AG04449 (cell line): ENCODE measurements at regions not wholly inside any gene's neighbourhood (a gene's known extent, or its start where the extent isn't known, plus 50 kb on each side); places are given as distances from the start of the nearest gene placed in this dataset.

ENCODE experiments used
- CTCF ChIA-PET: fragments of 350-600 bp; formaldehyde crosslinking; extraction: SDS; loops from one replicate; lab custom pipeline; 2021; ENCODE audit warnings: antibody characterized with exemption; lab: Yijun Ruan, JAX
- POLR2A ChIA-PET: fragments of 400-600, 350-600 bp; formaldehyde crosslinking; extraction: SDS; loops from one replicate; lab custom pipeline; 2020; ENCODE audit warnings: antibody characterized with exemption, inconsistent platforms; lab: Yijun Ruan, JAX
- DNase-seq: peaks from one replicate; pipeline ENCODE4 v3.0.0-alpha.2; 2010; ENCODE audit warnings: low read depth, low spot score
- H3K4me3 ChIP-seq: 2 replicates; pipeline ENCODE4 v1.5.1; 2011; ENCODE audit warnings: low read depth, mild to moderate bottlenecking, control low read depth, low read length
- TF ChIP-seq, protein P1 (sequence below): IDR thresholded peaks from one replicate; pipeline ENCODE4 v1.5.1; 2011; ENCODE audit warnings: mild to moderate bottlenecking, moderate library complexity, low read length, control low read depth, inconsistent platforms; ENCODE audit not compliant: insufficient read depth; ENCODE audit errors: missing control alignments

DNA sequence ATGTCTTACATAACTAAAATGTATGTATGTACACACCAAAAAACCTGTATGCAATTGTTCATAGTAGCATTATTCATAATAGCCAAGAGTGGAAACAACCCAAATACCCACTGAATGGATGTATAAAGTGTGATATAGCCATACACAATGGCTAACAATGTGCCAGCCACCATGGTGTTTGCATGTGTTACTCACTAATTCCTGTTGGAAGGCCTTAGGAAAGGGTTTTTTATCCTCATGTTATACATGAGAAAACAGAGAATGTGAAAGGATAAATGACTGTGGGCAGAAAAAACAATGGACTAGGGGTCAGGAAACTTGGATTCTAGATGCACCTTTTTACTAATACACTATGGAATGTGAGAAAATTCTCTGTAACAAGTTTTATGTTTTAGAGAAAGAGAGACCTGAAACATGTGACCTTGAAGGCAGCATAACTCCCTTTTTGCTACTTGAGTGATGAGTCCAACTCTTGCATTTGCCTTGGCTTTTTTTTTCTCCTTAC is 55.7 kb downstream of the TIGD2 start:
- H3K4me3 ChIP-seq, result no peak overlapping the region
- ChIA-PET CTCF (no interaction called here), POLR2A (no interaction called here)
- TF ChIP-seq, protein P1, sequence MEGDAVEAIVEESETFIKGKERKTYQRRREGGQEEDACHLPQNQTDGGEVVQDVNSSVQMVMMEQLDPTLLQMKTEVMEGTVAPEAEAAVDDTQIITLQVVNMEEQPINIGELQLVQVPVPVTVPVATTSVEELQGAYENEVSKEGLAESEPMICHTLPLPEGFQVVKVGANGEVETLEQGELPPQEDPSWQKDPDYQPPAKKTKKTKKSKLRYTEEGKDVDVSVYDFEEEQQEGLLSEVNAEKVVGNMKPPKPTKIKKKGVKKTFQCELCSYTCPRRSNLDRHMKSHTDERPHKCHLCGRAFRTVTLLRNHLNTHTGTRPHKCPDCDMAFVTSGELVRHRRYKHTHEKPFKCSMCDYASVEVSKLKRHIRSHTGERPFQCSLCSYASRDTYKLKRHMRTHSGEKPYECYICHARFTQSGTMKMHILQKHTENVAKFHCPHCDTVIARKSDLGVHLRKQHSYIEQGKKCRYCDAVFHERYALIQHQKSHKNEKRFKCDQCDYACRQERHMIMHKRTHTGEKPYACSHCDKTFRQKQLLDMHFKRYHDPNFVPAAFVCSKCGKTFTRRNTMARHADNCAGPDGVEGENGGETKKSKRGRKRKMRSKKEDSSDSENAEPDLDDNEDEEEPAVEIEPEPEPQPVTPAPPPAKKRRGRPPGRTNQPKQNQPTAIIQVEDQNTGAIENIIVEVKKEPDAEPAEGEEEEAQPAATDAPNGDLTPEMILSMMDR, result no peak
- DNase-seq, result no peak

DNA sequence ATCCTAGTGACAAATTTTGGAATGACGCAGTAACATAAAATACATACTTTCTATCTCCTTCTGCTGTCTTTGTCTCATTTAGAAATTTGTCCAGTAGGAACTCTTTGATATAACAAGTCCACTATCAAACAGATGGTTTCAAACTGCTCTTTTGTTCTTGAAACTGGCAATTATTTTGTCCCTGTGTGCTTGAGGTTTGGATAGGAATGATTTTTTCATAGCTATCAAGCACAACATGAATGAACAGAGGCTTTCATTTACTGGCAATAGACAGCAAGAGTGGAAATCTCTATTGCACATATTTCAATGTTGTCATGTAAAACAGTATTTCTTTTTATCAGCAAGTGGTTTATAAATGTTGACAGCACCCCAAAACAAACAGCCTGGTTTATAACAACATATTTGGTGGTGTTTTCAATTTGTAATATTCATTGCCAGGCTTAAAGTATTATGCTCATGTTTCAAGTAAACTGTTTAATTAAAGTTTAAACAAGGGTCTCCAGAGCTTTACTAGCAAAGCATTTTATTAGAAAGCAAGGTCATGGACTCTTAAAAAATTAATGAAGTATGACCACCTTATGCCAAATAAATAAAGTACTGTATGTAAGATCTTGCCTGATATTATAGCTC is 60.0 kb downstream of the TIGD2 start:
- CTCF ChIA-PET, result interaction anchor here (1.1 to 1.6 kb wide), 2 partner anchors 12 to 13 kb away, joined by 3 to 6 read pairs; no protein-coding TSS in a partner anchor
- TF ChIP-seq, protein P1, result no peak
- DNase-seq, result no peak
- H3K4me3 ChIP-seq, result no peak overlapping the region
- POLR2A ChIA-PET, result no interaction called here

DNA sequence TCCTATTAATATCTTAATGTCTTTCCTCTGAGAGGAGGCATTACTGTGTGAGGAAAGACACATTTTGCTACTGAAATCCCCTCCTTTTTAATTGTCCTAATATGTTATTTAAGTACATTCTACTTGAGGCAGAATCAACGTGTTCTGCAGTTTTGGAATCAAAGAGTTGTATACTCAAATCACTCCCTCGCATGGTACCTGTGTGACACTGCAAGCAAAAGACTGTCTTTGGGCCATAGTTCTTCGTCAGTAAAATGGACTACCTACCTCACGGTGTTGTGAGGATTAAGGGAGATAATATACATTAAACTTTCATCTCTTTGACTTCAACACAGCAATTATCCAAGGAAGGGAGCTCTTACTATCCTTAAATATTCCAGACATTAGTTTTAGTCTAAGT is 61.5 kb downstream of the TIGD2 start:
- TF ChIP-seq, protein P1, result no peak
- CTCF ChIA-PET, result no interaction called here

DNA sequence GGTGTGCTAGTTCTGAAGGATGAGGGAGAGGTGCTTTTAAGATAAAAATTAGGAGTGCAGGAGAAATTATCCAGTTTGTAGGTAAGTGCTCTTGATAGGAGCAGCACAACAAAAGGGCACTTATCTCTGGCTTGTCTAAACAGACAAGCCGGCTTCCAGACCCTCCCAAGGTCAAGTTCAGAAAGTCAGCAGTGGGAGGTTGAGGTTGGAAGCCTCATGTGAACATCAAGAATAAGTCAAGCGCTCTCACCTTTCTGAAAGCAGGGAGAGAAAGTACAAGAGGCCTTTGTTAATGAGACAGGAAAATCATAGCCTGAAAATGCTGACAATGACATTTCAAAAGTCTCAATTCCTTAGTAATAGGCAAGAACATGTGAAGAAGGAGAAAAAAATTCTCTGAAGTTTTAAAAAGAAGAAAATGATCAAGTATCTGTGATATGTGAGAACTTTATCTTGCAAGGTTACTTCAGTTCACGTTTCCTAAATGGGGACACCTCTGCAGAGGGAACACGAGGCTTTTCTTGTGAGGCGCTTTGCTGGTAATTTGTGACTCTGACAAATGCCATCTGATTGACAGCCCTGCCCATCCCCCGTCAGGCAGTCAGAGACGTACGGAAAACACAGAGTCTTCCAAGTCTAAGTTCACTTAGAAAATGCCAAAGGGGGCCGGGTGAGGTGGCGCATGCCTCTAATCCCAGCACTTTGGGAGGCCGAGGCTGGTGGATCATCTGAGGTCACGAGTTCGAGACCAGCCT is 62.2 kb downstream of the TIGD2 start:
- POLR2A ChIA-PET, result no interaction called here
- DNase-seq, result no peak
- no peak overlapping the region for H3K4me3 ChIP-seq
- CTCF ChIA-PET, result no interaction called here
- TF ChIP-seq, protein P1, result no peak

More for the DNA sequence above, 61.5 kb downstream of the TIGD2 start:
- POLR2A ChIA-PET, result no interaction called here
- no peak overlapping the region for H3K4me3 ChIP-seq
- DNase-seq, result no peak

DNA sequence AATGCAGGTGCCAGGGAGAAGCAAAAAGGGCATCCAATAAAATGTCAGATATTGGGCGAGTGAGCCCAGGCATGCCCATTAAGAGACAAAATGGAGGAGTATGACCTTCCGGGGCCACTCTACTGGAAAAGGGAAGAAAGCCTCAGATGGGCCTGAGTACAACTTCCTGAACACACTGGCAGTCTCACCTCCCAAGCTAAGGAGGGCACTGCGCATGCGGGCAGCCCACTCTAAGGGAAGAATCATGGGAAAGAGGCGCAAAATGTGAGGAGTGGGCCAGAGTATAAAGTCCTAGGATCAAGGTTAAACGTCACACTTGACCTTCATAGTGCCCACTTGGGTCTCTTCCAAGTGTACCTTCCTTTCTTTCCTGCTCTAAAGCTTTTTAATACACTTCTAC is 63.5 kb downstream of the TIGD2 start:
- CTCF ChIA-PET, result no interaction called here
- TF ChIP-seq, protein P1, result no peak
- no peak overlapping the region for H3K4me3 ChIP-seq
- POLR2A ChIA-PET, result no interaction called here
- DNase-seq, result no peak

DNA sequence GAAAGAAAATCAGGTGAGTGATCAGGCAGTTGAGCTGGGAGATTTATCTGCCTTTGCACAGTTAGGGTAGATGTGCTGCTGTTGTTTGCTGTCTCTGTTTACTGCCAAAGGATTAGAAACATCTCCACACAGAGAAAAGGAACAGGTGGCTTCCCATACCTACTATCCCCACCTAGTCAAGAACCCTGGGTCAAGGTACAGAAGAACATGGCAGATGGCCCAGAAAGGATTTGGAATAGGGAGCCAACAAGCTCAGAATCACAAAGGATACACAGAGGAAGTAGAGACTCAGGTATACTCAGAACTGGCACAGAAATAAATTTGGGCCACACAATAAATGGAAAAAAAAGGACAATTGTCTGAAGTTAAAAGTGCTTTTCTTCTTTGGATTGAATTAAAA is 64.3 kb downstream of the TIGD2 start:
- H3K4me3 ChIP-seq, result no peak overlapping the region
- ChIA-PET POLR2A (no interaction called here), CTCF (no interaction called here)
- TF ChIP-seq, protein P1, result no peak
- DNase-seq, result no peak
